ENCODE measurements at regions not wholly inside any gene's neighbourhood (a gene's known extent, or its start where the extent isn't known, plus 50 kb on each side); places are given as distances from the start of the nearest gene placed in this dataset.
A peak's percentile ranks its signal among the peaks of the same experiment; 100 is the strongest.
"Not testable (repeated sequence)": the region's sequence is repeated elsewhere in the genome, so short reads cannot be mapped to it uniquely, and the experiment has no call there.

- no peak for DNase-seq (ENCODE audit: low spot score)
Observed at GRCh38 chr7:65744406-65744805, 128.5 kb upstream of the VKORC1L1 start.

- no peak for DNase-seq (ENCODE audit: low spot score)
Observed at GRCh38 chr7:65746398-65746669, 126.5 kb upstream of the VKORC1L1 start.

GRCh38 chr7:65749039-65749438 is 123.8 kb upstream of the VKORC1L1 start:
- no peak for DNase-seq (ENCODE audit: low spot score)

GRCh38 chr7:65749518-65749917 is 123.4 kb upstream of the VKORC1L1 start:
- no peak for DNase-seq (ENCODE audit: low spot score)

- DNase-seq (ENCODE audit: low spot score): peak; percentile 85
Observed at GRCh38 chr7:65750511-65751344, 122.1 kb upstream of the VKORC1L1 start.

GRCh38 chr7:65754070-65754469 is 118.8 kb upstream of the VKORC1L1 start:
- DNase-seq (ENCODE audit: low spot score): not testable (repeated sequence)

GRCh38 chr7:65758991-65759390 is 113.9 kb upstream of the VKORC1L1 start:
- not testable (repeated sequence) for DNase-seq (ENCODE audit: low spot score)

- DNase-seq (ENCODE audit: low spot score): not testable (repeated sequence)
Observed at GRCh38 chr7:65762712-65763111, 110.2 kb upstream of the VKORC1L1 start.

- DNase-seq (ENCODE audit: low spot score): not testable (repeated sequence)
Observed at GRCh38 chr7:65763114-65763513, 109.8 kb upstream of the VKORC1L1 start.

GRCh38 chr7:65770473-65771225 is 102.2 kb upstream of the VKORC1L1 start:
- DNase-seq (ENCODE audit: low spot score): peak; percentile 93

GRCh38 chr7:65771226-65771569 is 101.7 kb upstream of the VKORC1L1 start:
- not testable (repeated sequence) for DNase-seq (ENCODE audit: low spot score)

- DNase-seq (ENCODE audit: low spot score): not testable (repeated sequence)
Observed at GRCh38 chr7:65776677-65777076, 96.2 kb upstream of the VKORC1L1 start.

- DNase-seq (ENCODE audit: low spot score): not testable (repeated sequence)
Observed at GRCh38 chr7:65789943-65790342, 82.9 kb upstream of the VKORC1L1 start.

GRCh38 chr7:65791788-65792187 is 81.1 kb upstream of the VKORC1L1 start:
- DNase-seq (ENCODE audit: low spot score): not testable (repeated sequence)

- not testable (repeated sequence) for DNase-seq (ENCODE audit: low spot score)
Observed at GRCh38 chr7:65792726-65793125, 80.1 kb upstream of the VKORC1L1 start.

- not testable (repeated sequence) for DNase-seq (ENCODE audit: low spot score)
Observed at GRCh38 chr7:65794671-65795391, 78.0 kb upstream of the VKORC1L1 start.

GRCh38 chr7:65795392-65795716 is 77.5 kb upstream of the VKORC1L1 start:
- not testable (repeated sequence) for DNase-seq (ENCODE audit: low spot score)

- no peak for DNase-seq (ENCODE audit: low spot score)
Observed at GRCh38 chr7:65796205-65796604, 76.7 kb upstream of the VKORC1L1 start.

GRCh38 chr7:65797086-65797485 is 75.8 kb upstream of the VKORC1L1 start:
- DNase-seq (ENCODE audit: low spot score): not testable (repeated sequence)

GRCh38 chr7:65797566-65797965 is 75.3 kb upstream of the VKORC1L1 start:
- not testable (repeated sequence) for DNase-seq (ENCODE audit: low spot score)

- DNase-seq (ENCODE audit: low spot score): peak; percentile 46
Observed at GRCh38 chr7:65798111-65799075, 74.5 kb upstream of the VKORC1L1 start.

- not testable (repeated sequence) for DNase-seq (ENCODE audit: low spot score)
Observed at GRCh38 chr7:65800191-65800590, 72.7 kb upstream of the VKORC1L1 start.
